GM19193 (cell line): ENCODE measurements at regions not wholly inside any gene's neighbourhood (a gene's known extent, or its start where the extent isn't known, plus 50 kb on each side); places are given as distances from the start of the nearest gene placed in this dataset.

Experiments used
- POLR2A ChIP-seq: IDR thresholded peaks from 4 replicates; pipeline ENCODE4 v1.6.1; 2011; ENCODE audit not compliant: insufficient read depth, insufficient read length; ENCODE audit errors: extremely low read depth

GRCh38 chr16:29321585-29321984 lies 84.9 kb downstream of the NPIPB11 start:
- TF ChIP-seq POLR2A = no peak

- TF ChIP-seq POLR2A = no peak
Observed at GRCh38 chr16:29321000-29321393, 85.5 kb downstream of the NPIPB11 start.

- no peak for TF ChIP-seq POLR2A
Observed at GRCh38 chr16:29320274-29320999, 86.1 kb downstream of the NPIPB11 start.

- no peak for TF ChIP-seq POLR2A
Observed at GRCh38 chr16:29319726-29320125, 86.8 kb downstream of the NPIPB11 start.

GRCh38 chr16:29318037-29318436 lies 88.5 kb downstream of the NPIPB11 start:
- TF ChIP-seq POLR2A = no peak

GRCh38 chr16:29317269-29317668 lies 89.2 kb downstream of the NPIPB11 start:
- TF ChIP-seq POLR2A = no peak

- no peak for TF ChIP-seq POLR2A
Observed at GRCh38 chr16:29316761-29317183, 89.7 kb downstream of the NPIPB11 start.

GRCh38 chr16:29315916-29316517 lies 90.5 kb downstream of the NPIPB11 start:
- no peak for TF ChIP-seq POLR2A

- TF ChIP-seq POLR2A = no peak
Observed at GRCh38 chr16:29315046-29315445, 91.5 kb downstream of the NPIPB11 start.

- TF ChIP-seq POLR2A = no peak
Observed at GRCh38 chr16:29314292-29314934, 92.1 kb downstream of the NPIPB11 start.

- TF ChIP-seq POLR2A = no peak
Observed at GRCh38 chr16:29313559-29314048, 92.9 kb downstream of the NPIPB11 start.

GRCh38 chr16:29312835-29313558 lies 93.5 kb downstream of the NPIPB11 start:
- no peak for TF ChIP-seq POLR2A

- no peak for TF ChIP-seq POLR2A
Observed at GRCh38 chr16:29311461-29312344, 94.8 kb downstream of the NPIPB11 start.

GRCh38 chr16:29310852-29311314 lies 95.6 kb downstream of the NPIPB11 start:
- TF ChIP-seq POLR2A = no peak
